GM20000 (cell line): ENCODE measurements at regions not wholly inside any gene's neighbourhood (a gene's known extent, or its start where the extent isn't known, plus 50 kb on each side); places are given as distances from the start of the nearest gene placed in this dataset.

Source experiments
- DNase-seq: peaks from one replicate; pipeline ENCODE4 v3.0.0; 2012; ENCODE audit warnings: low spot score
- CTCF ChIP-seq: IDR thresholded peaks from 2 replicates; pipeline ENCODE4 v1.5.1; 2012; ENCODE audit warnings: mild to moderate bottlenecking, control low read depth; ENCODE audit errors: extremely low read depth, missing control alignments

- no peak for DNase-seq
- TF ChIP-seq CTCF = no peak
Measured at GRCh38 chr10:124165311-124165710, 71.9 kb upstream of the CHST15 start.

- no peak for DNase-seq
- TF ChIP-seq CTCF = no peak
Measured at GRCh38 chr10:124164264-124164663, 70.9 kb upstream of the CHST15 start.

GRCh38 chr10:124162774-124163354 is 69.5 kb upstream of the CHST15 start:
- TF ChIP-seq CTCF = no peak
- DNase-seq = no peak

- TF ChIP-seq CTCF = no peak
- DNase-seq = no peak
Measured at GRCh38 chr10:124162136-124162535, 68.7 kb upstream of the CHST15 start.

- TF ChIP-seq CTCF = no peak
- DNase-seq = no peak
Measured at GRCh38 chr10:124161601-124162000, 68.2 kb upstream of the CHST15 start.

- TF ChIP-seq CTCF = no peak
- DNase-seq = no peak
Measured at GRCh38 chr10:124160943-124161582, 67.7 kb upstream of the CHST15 start.

- DNase-seq = no peak
- no peak for TF ChIP-seq CTCF
Measured at GRCh38 chr10:124160176-124160575, 66.8 kb upstream of the CHST15 start.
